ENCODE measurements at regions not wholly inside any gene's neighbourhood (a gene's known extent, or its start where the extent isn't known, plus 50 kb on each side); places are given as distances from the start of the nearest gene placed in this dataset.

DNA sequence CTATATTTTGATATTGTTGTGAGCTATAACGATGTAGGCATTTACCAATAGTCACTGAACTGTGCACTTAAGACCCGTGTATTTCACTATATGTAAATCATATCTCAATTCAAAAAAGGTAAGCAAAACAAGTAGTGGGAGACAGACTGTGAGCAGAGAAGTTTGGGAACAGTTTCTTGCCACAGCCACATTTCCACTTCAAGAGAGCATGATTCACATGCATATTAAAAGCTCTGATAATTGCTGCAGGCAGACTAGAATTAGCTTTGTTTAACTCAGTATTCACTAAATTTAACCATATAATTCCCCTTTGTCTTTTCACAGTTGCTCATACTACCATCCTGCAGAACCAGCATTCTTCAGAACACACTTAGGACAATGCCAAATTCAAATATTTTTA, 168.4 kb upstream of the ZNF385D start:
- TF ChIP-seq, protein P1, sequence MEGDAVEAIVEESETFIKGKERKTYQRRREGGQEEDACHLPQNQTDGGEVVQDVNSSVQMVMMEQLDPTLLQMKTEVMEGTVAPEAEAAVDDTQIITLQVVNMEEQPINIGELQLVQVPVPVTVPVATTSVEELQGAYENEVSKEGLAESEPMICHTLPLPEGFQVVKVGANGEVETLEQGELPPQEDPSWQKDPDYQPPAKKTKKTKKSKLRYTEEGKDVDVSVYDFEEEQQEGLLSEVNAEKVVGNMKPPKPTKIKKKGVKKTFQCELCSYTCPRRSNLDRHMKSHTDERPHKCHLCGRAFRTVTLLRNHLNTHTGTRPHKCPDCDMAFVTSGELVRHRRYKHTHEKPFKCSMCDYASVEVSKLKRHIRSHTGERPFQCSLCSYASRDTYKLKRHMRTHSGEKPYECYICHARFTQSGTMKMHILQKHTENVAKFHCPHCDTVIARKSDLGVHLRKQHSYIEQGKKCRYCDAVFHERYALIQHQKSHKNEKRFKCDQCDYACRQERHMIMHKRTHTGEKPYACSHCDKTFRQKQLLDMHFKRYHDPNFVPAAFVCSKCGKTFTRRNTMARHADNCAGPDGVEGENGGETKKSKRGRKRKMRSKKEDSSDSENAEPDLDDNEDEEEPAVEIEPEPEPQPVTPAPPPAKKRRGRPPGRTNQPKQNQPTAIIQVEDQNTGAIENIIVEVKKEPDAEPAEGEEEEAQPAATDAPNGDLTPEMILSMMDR (IDR thresholded peaks at IDR 0.05) = no peak
- TF ChIP-seq POLR2AphosphoS5 (IDR thresholded peaks at IDR 0.05) = no peak

All from stomach (tissue), 4 donors.